Endothelial cell (in vitro differentiated cells): ENCODE measurements at regions not wholly inside any gene's neighbourhood (a gene's known extent, or its start where the extent isn't known, plus 50 kb on each side); places are given as distances from the start of the nearest gene placed in this dataset.

Experiments used
- DNase-seq: peaks from one replicate; pipeline ENCODE4 v3.0.0; 2021; ENCODE audit warnings: low spot score
- H3K27ac Mint-ChIP-seq: one replicate; pipeline ENCODE4 v1.8.0; 2021; ENCODE audit warnings: mixed read lengths, inconsistent platforms; ENCODE audit not compliant: unreplicated experiment
- H3K27me3 Mint-ChIP-seq: one replicate; pipeline ENCODE4 v1.8.0; 2021; ENCODE audit warnings: mild to moderate bottlenecking, moderate library complexity, mixed read lengths, inconsistent platforms; ENCODE audit not compliant: unreplicated experiment
- H3K36me3 Mint-ChIP-seq: one replicate; pipeline ENCODE4 v1.8.0; 2021; ENCODE audit warnings: mild to moderate bottlenecking, low read depth, mixed read lengths, inconsistent platforms; ENCODE audit not compliant: unreplicated experiment
- H3K4me1 Mint-ChIP-seq: one replicate; pipeline ENCODE4 v1.8.0; 2021; ENCODE audit warnings: mild to moderate bottlenecking, mixed read lengths, inconsistent platforms; ENCODE audit not compliant: unreplicated experiment
- H3K4me3 Mint-ChIP-seq: one replicate; pipeline ENCODE4 v1.8.0; 2021; ENCODE audit warnings: mild to moderate bottlenecking, mixed read lengths, inconsistent platforms; ENCODE audit not compliant: unreplicated experiment
- H3K9me3 Mint-ChIP-seq: one replicate; pipeline ENCODE4 v1.8.0; 2021; ENCODE audit warnings: mixed read lengths, inconsistent platforms; ENCODE audit not compliant: unreplicated experiment
- TF ChIP-seq, protein P1 (sequence below): fragments of 200-600 bp; sonication (generic); IDR thresholded peaks from one replicate; pipeline ENCODE4 v1.5.0; 2021; ENCODE audit warnings: antibody characterized with exemption; ENCODE audit not compliant: unreplicated experiment

GRCh38 chr12:107610021-107610859 is 75.4 kb upstream of the PWP1 start:
- TF ChIP-seq, protein P1, sequence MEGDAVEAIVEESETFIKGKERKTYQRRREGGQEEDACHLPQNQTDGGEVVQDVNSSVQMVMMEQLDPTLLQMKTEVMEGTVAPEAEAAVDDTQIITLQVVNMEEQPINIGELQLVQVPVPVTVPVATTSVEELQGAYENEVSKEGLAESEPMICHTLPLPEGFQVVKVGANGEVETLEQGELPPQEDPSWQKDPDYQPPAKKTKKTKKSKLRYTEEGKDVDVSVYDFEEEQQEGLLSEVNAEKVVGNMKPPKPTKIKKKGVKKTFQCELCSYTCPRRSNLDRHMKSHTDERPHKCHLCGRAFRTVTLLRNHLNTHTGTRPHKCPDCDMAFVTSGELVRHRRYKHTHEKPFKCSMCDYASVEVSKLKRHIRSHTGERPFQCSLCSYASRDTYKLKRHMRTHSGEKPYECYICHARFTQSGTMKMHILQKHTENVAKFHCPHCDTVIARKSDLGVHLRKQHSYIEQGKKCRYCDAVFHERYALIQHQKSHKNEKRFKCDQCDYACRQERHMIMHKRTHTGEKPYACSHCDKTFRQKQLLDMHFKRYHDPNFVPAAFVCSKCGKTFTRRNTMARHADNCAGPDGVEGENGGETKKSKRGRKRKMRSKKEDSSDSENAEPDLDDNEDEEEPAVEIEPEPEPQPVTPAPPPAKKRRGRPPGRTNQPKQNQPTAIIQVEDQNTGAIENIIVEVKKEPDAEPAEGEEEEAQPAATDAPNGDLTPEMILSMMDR = peak; percentile 53
- Mint-ChIP-seq H3K27ac (no peak overlapping the region), H3K27me3 (peaks cover 5% of the 10 kb centered on the region), H3K9me3 (no peaks in the 10 kb centered on the region), H3K36me3 (no peaks in the 10 kb centered on the region), H3K4me1 (no peaks in the 10 kb centered on the region), H3K4me3 (no peak overlapping the region)
- peak; percentile 56 for DNase-seq

GRCh38 chr12:107612508-107612907 is 73.1 kb upstream of the PWP1 start:
- Mint-ChIP-seq H3K36me3 (no peaks in the 10 kb centered on the region), H3K4me3 (no peak overlapping the region), H3K27ac (no peak overlapping the region), H3K27me3 (peaks cover 7% of the 10 kb centered on the region), H3K9me3 (no peaks in the 10 kb centered on the region), H3K4me1 (no peaks in the 10 kb centered on the region)
- no peak for DNase-seq
- TF ChIP-seq, protein P1 = no peak

DNA sequence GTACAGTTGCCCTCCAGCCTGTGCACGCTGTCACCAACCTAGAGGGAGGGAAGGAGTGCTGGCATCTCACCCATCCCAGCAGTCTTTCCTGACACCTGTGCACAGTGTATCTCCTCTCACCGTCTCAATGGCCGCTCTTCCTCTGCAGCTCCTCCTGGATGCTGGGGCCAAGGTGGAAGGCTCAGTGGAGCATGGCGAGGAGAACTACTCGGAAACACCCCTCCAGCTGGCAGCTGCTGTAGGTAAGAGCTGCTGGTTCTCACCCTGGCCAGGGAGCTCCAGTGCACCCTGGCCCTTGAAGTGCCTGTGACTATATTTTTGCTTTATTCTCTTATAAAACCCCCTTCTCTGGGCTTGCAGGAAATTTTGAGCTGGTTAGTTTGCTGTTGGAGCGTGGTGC is 68.7 kb upstream of the PWP1 start:
- H3K27ac Mint-ChIP-seq = no peak overlapping the region
- TF ChIP-seq, protein P1 = no peak
- H3K4me1 Mint-ChIP-seq = no peaks in the 10 kb centered on the region
- H3K9me3 Mint-ChIP-seq = no peaks in the 10 kb centered on the region
- DNase-seq = no peak
- H3K4me3 Mint-ChIP-seq = no peak overlapping the region
- no peaks in the 10 kb centered on the region for H3K36me3 Mint-ChIP-seq
- H3K27me3 Mint-ChIP-seq = peaks cover 5% of the 10 kb centered on the region

- DNase-seq = no peak
- no peaks in the 10 kb centered on the region for H3K9me3 Mint-ChIP-seq
- H3K36me3 Mint-ChIP-seq = no peaks in the 10 kb centered on the region
- TF ChIP-seq, protein P1 = no peak
- no peaks in the 10 kb centered on the region for H3K4me1 Mint-ChIP-seq
- H3K27ac Mint-ChIP-seq = no peak overlapping the region
- H3K27me3 Mint-ChIP-seq = peaks cover 5% of the 10 kb centered on the region
- H3K4me3 Mint-ChIP-seq = no peak overlapping the region
Observed at GRCh38 chr12:107618106-107618505, 67.5 kb upstream of the PWP1 start.

DNA sequence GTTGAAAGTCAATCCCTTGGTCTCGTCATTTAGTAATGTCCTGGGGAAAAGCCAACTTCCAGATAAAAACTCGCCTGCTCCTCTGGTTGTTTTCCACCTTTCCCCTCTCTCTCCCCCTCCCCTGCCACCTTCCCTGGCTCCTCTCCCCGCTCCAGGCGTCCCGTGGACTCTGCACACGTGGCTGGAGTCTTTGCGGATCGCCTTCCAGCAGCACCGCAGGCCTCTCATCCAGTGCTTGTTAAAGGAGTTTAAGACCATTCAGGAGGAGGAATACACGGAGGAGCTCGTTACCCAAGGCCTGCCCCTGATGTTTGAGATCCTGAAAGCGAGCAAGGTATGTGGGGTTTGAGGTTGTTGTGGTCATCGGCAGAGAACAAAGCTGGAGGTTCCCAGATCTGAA is 65.8 kb upstream of the PWP1 start:
- H3K4me1 Mint-ChIP-seq = no peaks in the 10 kb centered on the region
- TF ChIP-seq, protein P1 = no peak
- H3K9me3 Mint-ChIP-seq = peaks cover under 1% of the 10 kb centered on the region
- H3K36me3 Mint-ChIP-seq = no peaks in the 10 kb centered on the region
- peaks cover 5% of the 10 kb centered on the region for H3K27me3 Mint-ChIP-seq
- no peak for DNase-seq
- H3K4me3 Mint-ChIP-seq = no peak overlapping the region
- no peak overlapping the region for H3K27ac Mint-ChIP-seq
